ENCODE measurements at regions not wholly inside any gene's neighbourhood (a gene's known extent, or its start where the extent isn't known, plus 50 kb on each side); places are given as distances from the start of the nearest gene placed in this dataset.
A peak's percentile ranks its signal among the peaks of the same experiment; 100 is the strongest.
"Not testable (repeated sequence)": the region's sequence is repeated elsewhere in the genome, so short reads cannot be mapped to it uniquely, and the experiment has no call there.

DNA sequence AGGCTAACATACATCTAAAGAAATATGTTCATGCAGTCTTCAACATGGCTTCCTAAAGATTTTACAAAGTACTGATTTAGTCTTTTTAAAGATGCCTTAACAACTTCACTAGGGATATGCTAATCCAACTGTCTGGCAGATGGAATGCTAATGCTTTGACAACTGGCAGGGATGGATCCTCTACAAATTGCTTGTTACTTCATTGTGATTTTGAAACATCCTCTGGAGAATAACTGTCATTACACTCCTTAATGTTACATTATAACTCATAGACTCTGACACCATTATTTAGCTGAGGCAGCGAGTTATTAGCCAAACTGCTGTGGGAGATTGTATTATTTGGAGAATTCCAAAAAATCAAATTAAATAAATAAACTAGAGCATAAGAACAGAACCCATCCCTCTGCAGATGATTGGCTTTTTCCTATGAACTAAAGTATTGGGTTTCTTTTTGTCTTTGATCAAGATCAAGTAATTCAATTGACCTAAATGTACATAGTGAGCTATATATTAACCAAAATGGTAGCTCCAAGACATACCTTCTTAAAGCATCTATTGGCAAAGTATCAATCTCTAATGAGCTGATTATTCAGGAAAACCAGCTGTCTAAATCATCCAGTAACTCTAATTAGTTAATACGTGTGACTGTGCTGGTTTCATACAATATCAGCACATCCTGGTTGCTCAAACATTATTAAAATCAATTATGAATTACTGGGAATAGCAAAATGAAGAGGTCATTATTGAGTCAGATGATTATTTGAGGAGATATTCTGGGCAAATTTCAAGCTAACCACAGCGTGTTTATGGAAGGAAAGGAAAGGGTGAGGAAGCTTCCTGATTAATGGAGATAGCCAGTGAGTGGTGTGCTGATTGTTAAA, 321.3 kb upstream of the TFPI start:
- no peak for DNase-seq

- no peak for DNase-seq
Observed at GRCh38 chr2:187876554-187876953, 322.3 kb upstream of the TFPI start.

DNA sequence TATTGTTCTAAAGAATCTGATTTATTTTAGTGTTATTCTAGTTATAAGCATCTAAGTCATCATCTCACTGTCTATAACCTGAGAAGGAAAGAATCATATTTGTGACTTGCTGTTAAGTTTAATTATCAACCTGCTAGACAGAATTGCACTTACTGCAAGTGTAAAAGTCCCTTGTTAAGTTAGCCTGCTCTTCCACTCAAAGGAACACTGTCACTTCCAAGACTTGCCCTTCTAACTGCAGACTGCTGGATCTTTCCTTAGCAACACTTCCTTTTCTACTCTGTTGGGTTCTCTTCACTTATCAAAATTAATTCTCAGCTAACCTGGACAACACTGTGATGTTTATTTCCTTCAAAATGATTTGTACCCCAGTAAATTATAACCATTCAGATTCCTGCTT, 323.2 kb upstream of the TFPI start:
- no peak for DNase-seq

- DNase-seq: no peak
Observed at GRCh38 chr2:187878112-187878511, 323.9 kb upstream of the TFPI start.

DNA sequence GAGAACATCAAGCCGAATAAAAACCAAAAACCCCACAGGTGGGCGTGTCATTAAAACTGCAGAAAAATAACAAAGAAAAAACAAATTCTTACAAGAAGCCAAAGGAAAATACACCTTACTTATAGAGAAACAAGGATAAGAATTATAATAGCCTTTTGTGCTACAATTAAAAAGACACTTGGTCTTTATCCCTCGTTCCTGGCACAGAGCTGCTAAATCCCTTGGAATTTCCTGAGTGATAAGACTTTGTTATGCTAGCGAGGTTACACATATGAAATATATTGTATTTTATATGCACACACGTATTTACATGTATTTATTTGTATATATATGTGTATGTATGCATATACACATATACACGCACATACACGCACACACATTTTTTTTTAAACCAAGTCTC, 325.3 kb upstream of the TFPI start:
- DNase-seq: no peak

DNA sequence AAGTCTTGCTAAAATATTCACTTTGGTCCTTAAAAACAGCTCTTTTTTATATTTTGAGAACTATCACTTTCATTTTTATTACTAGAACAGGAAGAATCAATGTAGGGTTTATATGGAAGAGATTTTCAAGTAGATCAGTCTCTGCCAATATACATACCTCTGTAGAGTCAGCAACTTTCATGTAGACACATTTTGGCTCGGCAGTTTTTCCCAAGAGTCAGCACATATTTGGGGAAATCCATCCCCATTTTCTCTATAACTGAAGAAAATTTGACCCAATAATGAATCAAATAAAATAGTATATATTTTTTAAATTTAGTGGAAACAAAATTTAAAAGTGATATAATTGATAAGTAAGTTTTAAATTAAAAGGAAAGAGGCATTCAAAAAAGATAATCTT, 329.8 kb upstream of the TFPI start:
- DNase-seq: no peak

DNA sequence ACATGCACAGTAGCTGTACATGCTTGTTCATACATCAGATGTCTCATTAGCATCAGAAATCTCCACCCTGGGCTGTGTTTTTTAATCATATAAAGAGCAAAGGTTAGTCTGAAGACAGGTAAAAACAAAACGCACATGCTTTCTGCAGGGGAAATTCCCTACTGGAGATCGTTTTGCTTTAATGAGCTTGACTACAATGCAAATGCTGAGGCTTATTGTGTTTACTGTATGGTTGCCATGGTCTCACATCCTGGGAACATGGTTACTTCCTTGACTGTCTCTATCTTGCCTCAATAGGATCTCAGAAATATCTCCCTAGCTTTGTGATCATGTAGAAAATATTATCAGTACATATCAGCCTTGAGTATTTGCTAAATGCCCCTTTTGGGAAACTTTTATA, 336.5 kb upstream of the TFPI start:
- DNase-seq: no peak

- no peak for DNase-seq
Observed at GRCh38 chr2:187900021-187900420, 345.8 kb upstream of the TFPI start.

GRCh38 chr2:187906021-187906420, 351.8 kb upstream of the TFPI start:
- no peak for DNase-seq

DNA sequence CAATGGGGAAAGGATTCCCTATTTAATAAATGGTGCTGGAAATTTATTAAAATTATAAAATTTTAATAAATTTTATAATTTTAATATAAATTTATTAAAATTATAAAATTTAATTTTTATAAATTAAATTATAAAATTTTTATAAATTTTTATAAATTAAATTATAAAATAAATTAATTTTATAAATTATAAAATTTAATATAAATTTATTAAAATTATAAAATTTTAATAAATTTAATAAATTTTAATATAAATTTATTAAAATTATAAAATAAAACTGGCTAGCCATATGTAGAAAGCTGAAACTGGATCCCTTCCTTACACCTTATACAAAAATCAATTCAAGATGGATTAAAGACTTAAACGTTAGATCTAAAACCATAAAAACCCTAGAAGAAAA, 356.7 kb upstream of the TFPI start:
- not testable (repeated sequence) for DNase-seq

DNA sequence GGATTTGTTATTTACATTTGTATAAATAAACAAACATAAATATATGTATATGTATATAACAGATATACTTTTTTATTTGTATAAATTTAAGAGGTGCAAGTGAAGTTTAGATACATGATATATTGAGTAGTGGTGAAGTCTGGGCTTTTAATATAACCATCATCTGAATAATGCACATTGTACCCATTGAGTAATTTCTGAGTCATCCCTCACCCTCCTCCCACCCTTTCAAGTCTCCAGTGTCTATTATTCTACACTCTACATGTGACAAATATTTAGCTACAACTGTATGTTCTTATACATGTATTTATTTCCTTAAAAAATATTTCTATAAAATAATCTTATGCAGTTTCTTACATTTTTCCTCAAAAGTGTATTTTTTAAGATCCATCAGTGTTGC, 358.7 kb upstream of the TFPI start:
- DNase-seq: no peak

DNA sequence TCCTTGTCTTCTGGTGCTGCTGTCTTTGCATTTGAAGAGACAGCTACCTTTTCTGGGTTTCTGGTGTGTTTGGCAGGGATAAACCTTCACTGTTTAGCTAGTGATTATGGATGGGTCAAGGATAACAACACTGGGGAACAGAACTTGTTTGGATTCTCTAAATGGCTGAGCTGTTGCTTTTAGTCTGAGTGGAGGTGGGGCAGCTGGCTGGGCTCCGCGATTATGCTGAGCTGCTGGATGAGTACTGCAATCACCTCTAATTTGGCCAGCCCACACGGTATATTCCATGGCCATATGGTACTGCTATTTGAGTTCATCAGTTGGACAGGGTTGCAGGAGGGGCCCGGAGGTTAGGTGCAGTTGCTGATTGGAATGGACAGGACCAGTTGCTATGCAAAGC, 361.6 kb upstream of the TFPI start:
- DNase-seq: no peak

DNA sequence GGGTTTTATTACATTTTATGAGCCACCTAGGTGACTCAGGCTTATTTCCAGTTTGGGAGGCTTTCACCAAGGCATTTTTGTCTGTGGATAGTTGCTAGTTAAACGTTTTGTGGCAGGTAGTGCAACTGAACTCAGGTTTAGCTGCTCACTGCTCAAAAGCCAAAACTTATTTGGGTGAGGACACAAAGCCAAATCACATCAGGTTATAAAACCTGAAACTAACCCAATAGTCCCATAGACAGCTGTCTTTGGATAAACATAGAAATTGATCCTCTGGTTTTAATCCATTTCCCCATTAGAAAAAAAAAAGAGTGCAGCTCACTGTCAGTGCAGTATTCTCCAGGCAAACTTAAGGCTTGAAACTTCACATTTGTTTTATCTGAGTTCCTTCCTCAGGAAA, 362.6 kb upstream of the TFPI start:
- DNase-seq: no peak

DNA sequence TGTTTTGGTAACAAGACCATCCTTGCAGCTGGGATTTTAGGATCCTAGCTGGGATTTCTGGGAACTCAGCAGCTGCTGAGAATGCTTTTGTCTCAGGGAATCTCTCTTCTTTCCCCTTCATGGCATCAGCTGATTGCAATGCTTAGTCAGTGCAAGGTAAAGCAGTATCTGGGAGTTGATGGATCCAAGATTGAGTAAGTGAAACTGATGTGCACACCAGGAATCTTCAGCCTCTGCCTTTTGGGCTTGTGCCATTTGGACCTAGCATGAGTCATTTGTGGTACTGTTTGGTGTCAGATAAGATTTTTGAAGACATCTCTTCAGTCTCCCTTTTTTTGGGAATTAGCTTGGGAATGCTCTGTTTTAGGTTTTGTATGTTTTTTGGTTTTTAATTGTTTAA, 363.3 kb upstream of the TFPI start:
- no peak for DNase-seq

GRCh38 chr2:187918996-187919821, 365.0 kb upstream of the TFPI start:
- DNase-seq: no peak

DNA sequence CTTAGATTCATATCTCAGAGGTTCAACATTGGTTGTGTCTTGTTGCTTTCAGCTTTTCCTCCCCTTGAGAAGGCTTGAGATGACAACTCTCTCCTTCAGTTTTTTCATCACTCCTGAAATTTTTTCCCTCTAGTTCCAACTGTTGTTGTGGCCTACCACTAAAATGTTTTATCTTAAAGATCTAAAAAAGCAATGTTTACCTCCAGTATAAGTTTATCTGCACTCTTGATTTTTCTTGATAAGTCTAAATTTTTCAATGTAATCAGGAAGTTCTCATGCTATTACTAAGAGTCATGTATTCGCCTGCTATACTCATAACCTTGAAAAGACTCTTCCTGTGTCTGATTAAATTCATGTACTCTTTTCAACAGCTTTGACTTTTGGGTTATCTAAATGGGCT, 366.3 kb upstream of the TFPI start:
- DNase-seq: no peak

GRCh38 chr2:187922846-187923245, 368.6 kb upstream of the TFPI start:
- DNase-seq: no peak

- DNase-seq: no peak
Observed at GRCh38 chr2:187924293-187924692, 367.4 kb upstream of the GULP1 start.

DNA sequence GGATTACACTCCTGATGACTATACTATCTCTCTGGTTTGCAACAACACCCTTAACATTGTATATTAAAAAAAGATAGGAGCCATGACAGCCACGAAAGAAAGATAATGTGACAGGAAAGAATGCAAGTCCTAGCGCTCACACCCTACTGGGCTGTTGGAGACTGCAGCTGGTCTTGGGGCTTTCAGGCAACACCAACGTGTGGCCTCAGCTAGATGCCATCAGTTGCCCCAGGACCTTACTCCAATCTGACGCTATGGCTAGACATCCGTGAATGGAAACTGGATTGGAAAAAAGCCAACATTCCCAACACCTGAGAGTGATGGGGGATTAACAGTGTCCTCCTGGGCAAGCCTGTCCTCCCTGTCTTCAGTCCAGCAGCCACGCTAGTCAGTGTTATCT, 357.4 kb upstream of the GULP1 start:
- DNase-seq: no peak

- DNase-seq: no peak
Observed at GRCh38 chr2:187934692-187935091, 357.0 kb upstream of the GULP1 start.

GRCh38 chr2:187935126-187935525, 356.5 kb upstream of the GULP1 start:
- DNase-seq: no peak

DNA sequence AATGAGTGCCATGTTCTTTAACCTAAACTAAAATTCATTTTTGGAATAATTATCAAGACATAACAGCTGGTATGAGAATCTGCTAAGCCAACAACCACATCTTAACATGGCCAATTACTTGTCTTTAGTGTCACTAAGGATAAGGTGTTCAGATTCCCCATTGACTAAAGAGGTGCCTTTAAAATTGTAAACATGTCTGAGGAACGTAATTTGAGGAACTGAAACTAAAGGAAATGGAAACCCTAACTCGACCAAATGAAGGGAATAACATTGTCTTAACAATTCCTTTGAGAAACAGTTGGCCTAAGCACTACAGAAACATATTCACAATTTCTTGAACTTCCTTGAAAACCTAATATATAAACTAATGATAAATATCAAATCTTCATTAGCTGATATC, 355.4 kb upstream of the GULP1 start:
- no peak for DNase-seq

DNA sequence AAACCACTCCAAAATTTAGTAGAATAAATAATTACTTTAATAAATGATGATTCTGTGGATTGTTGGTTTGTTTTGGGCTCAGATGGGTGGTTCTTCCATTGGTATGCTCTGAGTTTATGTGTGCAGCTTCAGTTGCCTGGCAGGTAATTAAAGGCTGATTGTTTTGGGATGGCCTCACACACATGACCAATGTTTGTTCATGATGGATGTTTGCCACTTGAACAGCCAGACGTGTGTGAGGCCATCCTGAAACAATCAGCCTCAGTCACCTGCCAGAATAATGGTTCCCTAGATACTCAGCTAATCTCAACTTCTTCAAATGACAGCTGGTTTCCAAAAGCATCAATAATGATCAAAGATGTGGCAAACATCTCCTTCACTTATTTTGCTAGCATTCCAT, 352.5 kb upstream of the GULP1 start:
- peak; percentile 16 for DNase-seq

DNA sequence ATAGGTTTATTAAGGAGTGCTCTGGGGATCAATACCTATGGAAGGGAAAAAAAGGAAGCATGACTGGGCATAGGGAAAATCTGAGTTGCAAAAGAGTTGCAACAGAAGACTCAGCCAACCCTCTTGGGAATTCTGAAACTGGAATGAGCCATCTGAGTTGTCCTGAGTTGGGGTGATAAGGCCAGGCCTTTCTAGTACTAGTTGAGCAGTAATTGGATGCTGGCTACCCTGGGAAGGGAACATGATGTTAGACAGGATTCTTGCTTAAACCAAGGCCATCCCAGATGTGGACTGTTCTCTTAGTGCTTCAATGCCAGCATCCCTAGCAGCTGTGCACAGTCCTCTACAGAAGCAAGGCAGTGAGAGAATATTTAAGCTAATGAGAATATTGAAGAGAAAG, 348.8 kb upstream of the GULP1 start:
- no peak for DNase-seq
